Lung (tissue), 11 donors: ENCODE measurements at regions not wholly inside any gene's neighbourhood (a gene's known extent, or its start where the extent isn't known, plus 50 kb on each side); places are given as distances from the start of the nearest gene placed in this dataset.

Experiments
- ATAC-seq: fragments of 200-7000 bp; cut with Tn5 transposase; one replicate; pipeline ENCODE4 v1.9.1; 2020; ENCODE audit warnings: moderate number of reproducible peaks; ENCODE audit not compliant: insufficient read depth, low FRiP score
- DNase-seq, 3 donors: peaks; one replicate each; pipeline ENCODE4 v3.0.0-alpha.2; 2013 to 2017
- H3K27ac ChIP-seq, 2 donors: one replicate each; pipeline ENCODE4 v1.5.1; 2013; ENCODE audit warnings: mild to moderate bottlenecking in 2 of 2, moderate library complexity in 2 of 2, control low read depth in 1 of 2, inconsistent platforms in 1 of 2, low read depth in 1 of 2, low read length in 1 of 2
- H3K27me3 ChIP-seq, 3 donors: one replicate each; pipeline ENCODE4 v1.5.1; 2013; ENCODE audit warnings: low read length in 2 of 3; ENCODE audit not compliant: control insufficient read depth in 3 of 3, insufficient read depth in 3 of 3
- H3K36me3 ChIP-seq, 4 donors: one replicate each; pipeline ENCODE4 v1.5.1; 2013; ENCODE audit warnings: low read length in 4 of 4, mild to moderate bottlenecking in 1 of 4, moderate library complexity in 1 of 4; ENCODE audit not compliant: control insufficient read depth in 4 of 4, insufficient read depth in 4 of 4
- H3K4me1 ChIP-seq, 5 donors: one replicate each; pipeline ENCODE4 v1.5.1; 2013; ENCODE audit warnings: low read length in 5 of 5, mild to moderate bottlenecking in 2 of 5, moderate library complexity in 1 of 5; ENCODE audit not compliant: control insufficient read depth in 5 of 5, insufficient read depth in 5 of 5
- H3K4me3 ChIP-seq: one replicate; pipeline ENCODE4 v1.5.1; 2013; ENCODE audit warnings: mild to moderate bottlenecking, control low read depth, moderate library complexity
- H3K9ac ChIP-seq, 2 donors: one replicate each; pipeline ENCODE4 v1.5.1; 2013; ENCODE audit warnings: low read length in 2 of 2, control low read depth in 1 of 2; ENCODE audit not compliant: insufficient read depth in 1 of 2
- H3K9me3 ChIP-seq, 4 donors: one replicate each; pipeline ENCODE4 v1.5.1; 2013; ENCODE audit warnings: low read length in 3 of 4, mild to moderate bottlenecking in 1 of 4, moderate library complexity in 1 of 4; ENCODE audit not compliant: control insufficient read depth in 4 of 4, insufficient read depth in 3 of 4
- CTCF ChIP-seq: IDR thresholded peaks from 2 replicates; pipeline ENCODE4 v1.5.1; 2012; ENCODE audit warnings: mild to moderate bottlenecking; ENCODE audit errors: control extremely low read depth, extremely low read depth
- WGBS, 2 donors: extraction: QIAGEN DNeasy Blood & Tissue Kit; methylation state at CpG; one replicate each; pipeline ENCODE4 v1.1.7; 2013; 5-methylcytosine and 5-hydroxymethylcytosine counted together
- donor health status: control.
- donor health status: control.
- donor health status: Bipolar disorder and iron deficiency.
- donor health status: healthy.
- donor health status: DM: yes; HTN: yes; CAD: no.

DNA sequence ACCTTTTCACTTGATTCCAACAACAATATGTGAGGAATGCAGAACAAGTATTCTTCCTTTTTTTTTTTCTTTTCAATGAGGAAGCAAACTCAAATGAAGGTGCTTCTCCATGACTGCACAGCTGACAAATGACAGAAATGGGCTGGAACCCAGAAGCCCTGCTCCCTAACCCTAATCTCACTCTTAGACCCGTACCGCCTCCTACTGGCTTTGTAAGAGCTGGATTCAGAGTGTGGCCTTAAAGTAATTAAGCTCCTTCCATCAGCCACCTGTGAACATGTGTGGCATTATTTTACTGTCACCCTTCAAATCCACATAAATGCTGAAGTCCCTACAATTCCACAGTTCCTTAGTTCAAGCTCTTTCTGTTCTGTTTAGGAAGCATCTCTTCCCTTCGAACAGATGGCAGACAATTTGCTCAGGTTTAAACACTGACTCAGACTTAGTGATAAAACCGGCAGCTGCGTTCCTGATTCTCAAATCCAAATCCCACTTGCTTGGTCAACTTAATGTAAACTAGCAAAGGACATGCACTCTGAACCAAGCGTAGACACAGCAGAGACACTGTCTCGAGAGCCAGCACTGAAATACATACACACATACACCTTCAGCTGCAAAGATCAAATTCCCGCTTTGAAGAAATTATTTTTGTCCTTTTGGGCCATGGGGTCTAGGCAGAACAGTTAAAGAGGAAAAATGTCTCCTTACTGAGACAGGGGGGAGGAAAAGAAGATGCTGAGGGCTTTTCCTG lies 316.7 kb upstream of the TLE4 start:
- H3K36me3 ChIP-seq, result no peaks in the 10 kb centered on the region
- no peak for DNase-seq
- H3K27ac ChIP-seq, result no peak overlapping the region
- peaks cover 0 to 5% (median 0%) of the 10 kb centered on the region in 4 donors for H3K9me3 ChIP-seq
- H3K27me3 ChIP-seq, result peaks cover 6 to 18% (median 16%) of the 10 kb centered on the region in 3 donors
- ATAC-seq, result no peak
- H3K4me3 ChIP-seq, result no peak overlapping the region
- H3K9ac ChIP-seq, result no peak overlapping the region
- no peak for TF ChIP-seq CTCF
- peaks cover 0 to 16% (median 4%) of the 10 kb centered on the region in 5 donors for H3K4me1 ChIP-seq
- WGBS, 2 donors, result 71 to 78% methylated on average over 8 of the region's 8 CpGs

GRCh38 chr9:79255651-79256260 lies 316.0 kb upstream of the TLE4 start:
- peaks cover 0 to 9% (median 0%) of the 10 kb centered on the region in 4 donors for H3K9me3 ChIP-seq
- TF ChIP-seq CTCF, result no peak
- H3K4me3 ChIP-seq, result no peak overlapping the region
- H3K27ac ChIP-seq, result no peak overlapping the region
- ATAC-seq, result no peak
- peaks cover 0 to 16% (median 4%) of the 10 kb centered on the region in 5 donors for H3K4me1 ChIP-seq
- no peak overlapping the region for H3K9ac ChIP-seq
- no peaks in the 10 kb centered on the region for H3K36me3 ChIP-seq
- 57 to 67% methylated on average over 10 of the region's 10 CpGs for WGBS, 2 donors
- DNase-seq, result no peak
- peaks cover 9 to 18% (median 16%) of the 10 kb centered on the region in 3 donors for H3K27me3 ChIP-seq

GRCh38 chr9:79256691-79257213 lies 315.0 kb upstream of the TLE4 start:
- no peak overlapping the region for H3K4me3 ChIP-seq
- TF ChIP-seq CTCF, result no peak
- ATAC-seq, result no peak

More at GRCh38 chr9:79256691-79257213, 315.0 kb upstream of the TLE4 start:
- peak; percentile 40 to 77 (median 48) for DNase-seq
- no peaks in the 10 kb centered on the region for H3K36me3 ChIP-seq
- peak overlapping the region in 1 of 2 donors; percentile 32 for H3K9ac ChIP-seq
- WGBS, 2 donors, result 28 to 30% methylated on average over 15 of the region's 15 CpGs
- peaks cover 0 to 9% (median 0%) of the 10 kb centered on the region in 4 donors for H3K9me3 ChIP-seq
- H3K27ac ChIP-seq, result no peak overlapping the region
- H3K27me3 ChIP-seq, result peaks cover 9 to 18% (median 16%) of the 10 kb centered on the region in 3 donors
- H3K4me1 ChIP-seq, result peaks cover 0 to 16% (median 4%) of the 10 kb centered on the region in 5 donors
